K562 (cell line): ENCODE measurements at regions not wholly inside any gene's neighbourhood (a gene's known extent, or its start where the extent isn't known, plus 50 kb on each side); places are given as distances from the start of the nearest gene placed in this dataset.

Experiments
- ZNF644 ChIP-seq: fragments of 200-800 bp; sonication (Bioruptor generic); IDR thresholded peaks from 2 replicates; pipeline ENCODE4 v1.6.1; 2016; ENCODE audit warnings: low read depth, missing genetic modification characterization, missing compliant biosample characterization
- TF ChIP-seq, protein P1 (sequence below): fragments of 250-450 bp; sonication (Bioruptor Pico); IDR thresholded peaks from 2 replicates; pipeline ENCODE4 v1.8.0; 2022; ENCODE audit warnings: inconsistent platforms, mild to moderate bottlenecking, moderate library complexity, borderline replicate concordance
- TF ChIP-seq, protein P2 (sequence below): fragments of 450-650 bp; IDR thresholded peaks from 2 replicates; pipeline ENCODE4 v1.6.1; 2016; ENCODE audit warnings: low read depth
- TF ChIP-seq, protein P3 (sequence below): sonication (generic); formaldehyde crosslinking; IDR thresholded peaks from 2 replicates; pipeline ENCODE4 v1.8.1; 2023; ENCODE audit warnings: mild to moderate bottlenecking, missing genetic modification reagents

DNA sequence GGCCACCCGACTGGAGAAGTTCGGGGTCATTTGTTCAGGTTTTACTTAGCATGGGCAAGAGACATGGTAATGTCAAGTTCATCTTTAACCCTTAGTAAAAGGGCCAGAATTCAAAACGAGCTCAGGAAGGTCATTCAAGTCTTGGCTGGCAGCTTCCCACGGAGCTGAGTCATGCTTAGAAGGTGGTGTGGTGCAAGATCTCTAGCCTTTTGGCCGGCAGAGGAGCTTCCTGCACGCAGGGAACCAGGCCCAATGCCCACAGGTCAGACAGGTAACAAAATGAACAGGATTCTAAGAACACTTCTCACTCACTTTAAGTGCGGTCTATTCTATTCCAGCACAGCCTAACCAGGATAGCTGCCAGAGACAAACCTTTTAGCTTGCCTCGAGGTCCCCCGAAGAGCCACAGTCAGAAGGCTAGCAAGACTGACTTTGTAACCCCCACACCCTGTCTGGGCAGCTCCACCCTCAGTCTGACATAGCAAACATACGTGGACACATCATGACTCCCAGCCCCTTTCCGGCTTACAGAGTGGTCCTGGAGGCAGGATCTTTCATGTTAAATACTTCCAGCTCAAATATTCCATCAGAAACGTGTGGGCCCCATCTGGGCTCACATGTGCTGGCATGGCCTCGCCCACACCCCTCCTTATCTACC, 292.7 kb downstream of the BCL11A start (continued):
- TF ChIP-seq, protein P1, sequence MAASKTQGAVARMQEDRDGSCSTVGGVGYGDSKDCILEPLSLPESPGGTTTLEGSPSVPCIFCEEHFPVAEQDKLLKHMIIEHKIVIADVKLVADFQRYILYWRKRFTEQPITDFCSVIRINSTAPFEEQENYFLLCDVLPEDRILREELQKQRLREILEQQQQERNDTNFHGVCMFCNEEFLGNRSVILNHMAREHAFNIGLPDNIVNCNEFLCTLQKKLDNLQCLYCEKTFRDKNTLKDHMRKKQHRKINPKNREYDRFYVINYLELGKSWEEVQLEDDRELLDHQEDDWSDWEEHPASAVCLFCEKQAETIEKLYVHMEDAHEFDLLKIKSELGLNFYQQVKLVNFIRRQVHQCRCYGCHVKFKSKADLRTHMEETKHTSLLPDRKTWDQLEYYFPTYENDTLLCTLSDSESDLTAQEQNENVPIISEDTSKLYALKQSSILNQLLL = no peak
- no peak for TF ChIP-seq ZNF644 (tag)
- TF ChIP-seq, protein P2, sequence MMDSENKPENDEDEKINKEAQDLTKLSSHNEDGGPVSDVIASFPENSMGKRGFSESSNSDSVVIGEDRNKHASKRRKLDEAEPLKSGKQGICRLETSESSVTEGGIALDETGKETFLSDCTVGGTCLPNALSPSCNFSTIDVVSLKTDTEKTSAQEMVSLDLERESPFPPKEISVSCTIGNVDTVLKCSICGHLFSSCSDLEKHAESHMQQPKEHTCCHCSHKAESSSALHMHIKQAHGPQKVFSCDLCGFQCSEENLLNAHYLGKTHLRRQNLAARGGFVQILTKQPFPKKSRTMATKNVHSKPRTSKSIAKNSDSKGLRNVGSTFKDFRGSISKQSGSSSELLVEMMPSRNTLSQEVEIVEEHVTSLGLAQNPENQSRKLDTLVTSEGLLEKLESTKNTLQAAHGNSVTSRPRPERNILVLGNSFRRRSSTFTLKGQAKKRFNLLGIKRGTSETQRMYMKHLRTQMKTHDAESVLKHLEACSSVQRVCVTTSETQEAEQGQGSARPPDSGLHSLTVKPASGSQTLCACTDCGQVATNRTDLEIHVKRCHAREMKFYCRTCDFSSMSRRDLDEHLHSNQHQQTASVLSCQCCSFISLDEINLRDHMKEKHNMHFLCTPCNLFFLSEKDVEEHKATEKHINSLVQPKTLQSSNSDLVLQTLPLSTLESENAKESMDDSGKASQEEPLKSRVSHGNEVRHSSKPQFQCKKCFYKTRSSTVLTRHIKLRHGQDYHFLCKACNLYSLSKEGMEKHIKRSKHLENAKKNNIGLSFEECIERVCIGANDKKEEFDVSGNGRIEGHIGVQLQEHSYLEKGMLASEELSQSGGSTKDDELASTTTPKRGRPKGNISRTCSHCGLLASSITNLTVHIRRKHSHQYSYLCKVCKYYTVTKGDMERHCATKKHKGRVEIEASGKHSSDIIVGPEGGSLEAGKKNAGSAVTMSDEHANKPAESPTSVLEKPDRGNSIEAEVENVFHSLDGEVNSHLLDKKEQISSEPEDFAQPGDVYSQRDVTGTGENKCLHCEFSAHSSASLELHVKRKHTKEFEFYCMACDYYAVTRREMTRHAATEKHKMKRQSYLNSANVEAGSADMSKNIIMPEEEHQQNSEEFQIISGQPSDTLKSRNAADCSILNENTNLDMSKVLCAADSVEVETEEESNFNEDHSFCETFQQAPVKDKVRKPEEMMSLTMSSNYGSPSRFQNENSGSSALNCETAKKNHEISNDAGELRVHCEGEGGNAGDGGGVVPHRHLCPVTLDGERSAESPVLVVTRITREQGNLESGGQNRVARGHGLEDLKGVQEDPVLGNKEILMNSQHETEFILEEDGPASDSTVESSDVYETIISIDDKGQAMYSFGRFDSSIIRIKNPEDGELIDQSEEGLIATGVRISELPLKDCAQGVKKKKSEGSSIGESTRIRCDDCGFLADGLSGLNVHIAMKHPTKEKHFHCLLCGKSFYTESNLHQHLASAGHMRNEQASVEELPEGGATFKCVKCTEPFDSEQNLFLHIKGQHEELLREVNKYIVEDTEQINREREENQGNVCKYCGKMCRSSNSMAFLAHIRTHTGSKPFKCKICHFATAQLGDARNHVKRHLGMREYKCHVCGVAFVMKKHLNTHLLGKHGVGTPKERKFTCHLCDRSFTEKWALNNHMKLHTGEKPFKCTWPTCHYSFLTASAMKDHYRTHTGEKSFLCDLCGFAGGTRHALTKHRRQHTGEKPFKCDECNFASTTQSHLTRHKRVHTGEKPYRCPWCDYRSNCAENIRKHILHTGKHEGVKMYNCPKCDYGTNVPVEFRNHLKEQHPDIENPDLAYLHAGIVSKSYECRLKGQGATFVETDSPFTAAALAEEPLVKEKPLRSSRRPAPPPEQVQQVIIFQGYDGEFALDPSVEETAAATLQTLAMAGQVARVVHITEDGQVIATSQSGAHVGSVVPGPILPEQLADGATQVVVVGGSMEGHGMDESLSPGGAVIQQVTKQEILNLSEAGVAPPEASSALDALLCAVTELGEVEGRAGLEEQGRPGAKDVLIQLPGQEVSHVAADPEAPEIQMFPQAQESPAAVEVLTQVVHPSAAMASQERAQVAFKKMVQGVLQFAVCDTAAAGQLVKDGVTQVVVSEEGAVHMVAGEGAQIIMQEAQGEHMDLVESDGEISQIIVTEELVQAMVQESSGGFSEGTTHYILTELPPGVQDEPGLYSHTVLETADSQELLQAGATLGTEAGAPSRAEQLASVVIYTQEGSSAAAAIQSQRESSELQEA = no peak
- TF ChIP-seq, protein P3, sequence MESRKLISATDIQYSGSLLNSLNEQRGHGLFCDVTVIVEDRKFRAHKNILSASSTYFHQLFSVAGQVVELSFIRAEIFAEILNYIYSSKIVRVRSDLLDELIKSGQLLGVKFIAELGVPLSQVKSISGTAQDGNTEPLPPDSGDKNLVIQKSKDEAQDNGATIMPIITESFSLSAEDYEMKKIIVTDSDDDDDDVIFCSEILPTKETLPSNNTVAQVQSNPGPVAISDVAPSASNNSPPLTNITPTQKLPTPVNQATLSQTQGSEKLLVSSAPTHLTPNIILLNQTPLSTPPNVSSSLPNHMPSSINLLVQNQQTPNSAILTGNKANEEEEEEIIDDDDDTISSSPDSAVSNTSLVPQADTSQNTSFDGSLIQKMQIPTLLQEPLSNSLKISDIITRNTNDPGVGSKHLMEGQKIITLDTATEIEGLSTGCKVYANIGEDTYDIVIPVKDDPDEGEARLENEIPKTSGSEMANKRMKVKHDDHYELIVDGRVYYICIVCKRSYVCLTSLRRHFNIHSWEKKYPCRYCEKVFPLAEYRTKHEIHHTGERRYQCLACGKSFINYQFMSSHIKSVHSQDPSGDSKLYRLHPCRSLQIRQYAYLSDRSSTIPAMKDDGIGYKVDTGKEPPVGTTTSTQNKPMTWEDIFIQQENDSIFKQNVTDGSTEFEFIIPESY = no peak
